ENCODE measurements at regions not wholly inside any gene's neighbourhood (a gene's known extent, or its start where the extent isn't known, plus 50 kb on each side); places are given as distances from the start of the nearest gene placed in this dataset.

GRCh38 chr1:106677721-106678120 lies 378.8 kb upstream of the PRMT6 start:
- no peak for FAIRE-seq
- dilution Hi-C loops (cut with MboI; ENCODE audit: extremely low pct_ligation_motif_present, low sequenced_read_pairs) = no loop called here
- POLR2A ChIA-PET = no interaction called here

GRCh38 chr1:106678279-106679050 lies 378.0 kb upstream of the PRMT6 start:
- ChIA-PET CTCF (no interaction called here), POLR2A (no interaction called here)
- Histone ChIP-seq H3K9me3 (replicated peaks; ENCODE audit: control insufficient read depth, insufficient read depth, low read length) (peaks cover 2% of the 10 kb centered on the region), H3K27me3 (ENCODE audit: control insufficient read depth in 2 of 2, insufficient read depth in 2 of 2, low read length in 2 of 2) (no peaks in the 10 kb centered on the region), H3K4me2 (ENCODE audit: insufficient read depth, low read length) (no peak overlapping the region), H3K9me1 (replicated peaks; ENCODE audit: control insufficient read depth, extremely low read depth, insufficient read depth, low read length) (no peaks in the 10 kb centered on the region), H2AFZ (ENCODE audit: low read depth, low read length) (no peak overlapping the region), H4K20me1 (replicated peaks; ENCODE audit: control insufficient read depth, extremely low read depth, insufficient read depth, low read length) (no peaks in the 10 kb centered on the region), H3K27ac (ENCODE audit: insufficient read depth, low read depth, low read length) (no peak overlapping the region), H3K4me1 (ENCODE audit: control insufficient read depth, extremely low read depth, insufficient read depth, low read length) (no peaks in the 10 kb centered on the region), H3K36me3 (ENCODE audit: control insufficient read depth in 2 of 2, extremely low read depth in 1 of 2, insufficient read depth in 2 of 2, low read length in 2 of 2) (no peaks in the 10 kb centered on the region), H3K79me2 (ENCODE audit: control insufficient read depth, insufficient read depth, low read length) (no peaks in the 10 kb centered on the region), H3K9ac (replicated peaks; ENCODE audit: extremely low read depth, insufficient read depth, low read length) (no peak overlapping the region), H3K4me3 (replicated peaks in 1 of 3; ENCODE audit: insufficient read depth in 1 of 3, low read depth in 1 of 3, low read length in 3 of 3) (no peak overlapping the region)
- intact Hi-C loops (cut with micrococcal nuclease) (no loop called here), dilution Hi-C loops (cut with MboI; ENCODE audit: extremely low pct_ligation_motif_present, low sequenced_read_pairs) (no loop called here)
- no peak for TF ChIP-seq EZH2 (IDR thresholded peaks at IDR 0.05; ENCODE audit: borderline replicate concordance, low read depth, low read length, severe bottlenecking)
- TF ChIP-seq POLR2AphosphoS5 (IDR thresholded peaks at IDR 0.05; ENCODE audit: insufficient read depth, low read depth, low read length) = no peak
- DNase-seq (ENCODE audit: low read depth, low spot score) (no peak), FAIRE-seq (no peak)
- no TSS peak for BruUV-seq (replicated peaks)

More at GRCh38 chr1:106677721-106678120, 378.8 kb upstream of the PRMT6 start:
- Histone ChIP-seq H3K27me3 (ENCODE audit: control insufficient read depth in 2 of 2, insufficient read depth in 2 of 2, low read length in 2 of 2) (no peaks in the 10 kb centered on the region), H3K4me2 (ENCODE audit: insufficient read depth, low read length) (no peak overlapping the region), H4K20me1 (replicated peaks; ENCODE audit: control insufficient read depth, extremely low read depth, insufficient read depth, low read length) (no peaks in the 10 kb centered on the region), H3K79me2 (ENCODE audit: control insufficient read depth, insufficient read depth, low read length) (no peaks in the 10 kb centered on the region), H3K4me3 (replicated peaks in 1 of 3; ENCODE audit: insufficient read depth in 1 of 3, low read depth in 1 of 3, low read length in 3 of 3) (no peak overlapping the region), H3K36me3 (ENCODE audit: control insufficient read depth in 2 of 2, extremely low read depth in 1 of 2, insufficient read depth in 2 of 2, low read length in 2 of 2) (no peaks in the 10 kb centered on the region), H3K4me1 (ENCODE audit: control insufficient read depth, extremely low read depth, insufficient read depth, low read length) (no peaks in the 10 kb centered on the region), H3K27ac (ENCODE audit: insufficient read depth, low read depth, low read length) (no peak overlapping the region), H3K9me3 (replicated peaks; ENCODE audit: control insufficient read depth, insufficient read depth, low read length) (peaks cover 2% of the 10 kb centered on the region), H2AFZ (ENCODE audit: low read depth, low read length) (no peak overlapping the region), H3K9me1 (replicated peaks; ENCODE audit: control insufficient read depth, extremely low read depth, insufficient read depth, low read length) (no peaks in the 10 kb centered on the region), H3K9ac (replicated peaks; ENCODE audit: extremely low read depth, insufficient read depth, low read length) (no peak overlapping the region)
- TF ChIP-seq EZH2 (IDR thresholded peaks at IDR 0.05; ENCODE audit: borderline replicate concordance, low read depth, low read length, severe bottlenecking) = no peak
- no peak for TF ChIP-seq JUN (IDR thresholded peaks at IDR 0.05; ENCODE audit: borderline replicate concordance, insufficient read depth, insufficient read length, low read depth)
- TF ChIP-seq FOS (IDR thresholded peaks at IDR 0.05; ENCODE audit: borderline replicate concordance, insufficient read depth, low read length) = no peak
- TF ChIP-seq POLR2AphosphoS5 (IDR thresholded peaks at IDR 0.05; ENCODE audit: insufficient read depth, low read depth, low read length) = no peak
- no peak for TF ChIP-seq MAX (IDR thresholded peaks at IDR 0.05; ENCODE audit: insufficient read depth, insufficient read length)
- no peak for TF ChIP-seq POLR2A (IDR thresholded peaks at IDR 0.05; ENCODE audit: low read depth, low read length)
- CTCF ChIA-PET = no interaction called here
- intact Hi-C loops (cut with micrococcal nuclease) = no loop called here
- BruUV-seq (replicated peaks) = no TSS peak
- DNase-seq (ENCODE audit: low read depth, low spot score) = no peak

All from endothelial cell of umbilical vein (primary cell).